GM21723 (cell line): ENCODE measurements at regions not wholly inside any gene's neighbourhood (a gene's known extent, or its start where the extent isn't known, plus 50 kb on each side); places are given as distances from the start of the nearest gene placed in this dataset.
"Not testable (repeated sequence)": the region's sequence is repeated elsewhere in the genome, so short reads cannot be mapped to it uniquely, and the experiment has no call there.

Experiments
- ATAC-seq: cut with Tn5 transposase; IDR thresholded peaks from one replicate; pipeline ENCODE4 v1.9.1; 2021; ENCODE audit warnings: mild to moderate bottlenecking, moderate library complexity; ENCODE audit not compliant: unreplicated experiment

GRCh38 chr14:45633220-45633984 lies 380.4 kb upstream of the MIS18BP1 start:
- ATAC-seq = no peak

GRCh38 chr14:45621731-45622130 lies 368.7 kb upstream of the MIS18BP1 start:
- ATAC-seq = no peak

- no peak for ATAC-seq
Observed at GRCh38 chr14:45619831-45620230, 366.8 kb upstream of the MIS18BP1 start.

GRCh38 chr14:45610318-45610717 lies 357.3 kb upstream of the MIS18BP1 start:
- no peak for ATAC-seq

GRCh38 chr14:45587142-45587541 lies 334.1 kb upstream of the MIS18BP1 start:
- ATAC-seq = no peak

- no peak for ATAC-seq
Observed at GRCh38 chr14:45559626-45560025, 306.6 kb upstream of the MIS18BP1 start.

- no peak for ATAC-seq
Observed at GRCh38 chr14:45558183-45558582, 305.2 kb upstream of the MIS18BP1 start.

- no peak for ATAC-seq
Observed at GRCh38 chr14:45553981-45554380, 301.0 kb upstream of the MIS18BP1 start.

- not testable (repeated sequence) for ATAC-seq
Observed at GRCh38 chr14:45551240-45551820, 298.3 kb upstream of the MIS18BP1 start.

- no peak for ATAC-seq
Observed at GRCh38 chr14:45531022-45531421, 278.0 kb upstream of the MIS18BP1 start.

GRCh38 chr14:45526715-45527549 lies 273.9 kb upstream of the MIS18BP1 start:
- ATAC-seq = peak; percentile 57

- no peak for ATAC-seq
Observed at GRCh38 chr14:45519766-45520165, 266.8 kb upstream of the MIS18BP1 start.

GRCh38 chr14:45492876-45493275 lies 239.9 kb upstream of the MIS18BP1 start:
- no peak for ATAC-seq

- ATAC-seq = no peak
Observed at GRCh38 chr14:45491914-45492313, 238.9 kb upstream of the MIS18BP1 start.

GRCh38 chr14:45486599-45486998 lies 233.6 kb upstream of the MIS18BP1 start:
- ATAC-seq = no peak

- no peak for ATAC-seq
Observed at GRCh38 chr14:45467023-45467422, 214.0 kb upstream of the MIS18BP1 start.

GRCh38 chr14:45434221-45434620 lies 181.2 kb upstream of the MIS18BP1 start:
- ATAC-seq = no peak

- no peak for ATAC-seq
Observed at GRCh38 chr14:45426685-45427282, 173.8 kb upstream of the MIS18BP1 start.

GRCh38 chr14:45406942-45407341 lies 153.9 kb upstream of the MIS18BP1 start:
- ATAC-seq = no peak

GRCh38 chr14:45400950-45401640 lies 148.1 kb upstream of the MIS18BP1 start:
- no peak for ATAC-seq

GRCh38 chr14:45400509-45400908 lies 147.5 kb upstream of the MIS18BP1 start:
- no peak for ATAC-seq
